GM21619 (cell line): ENCODE measurements at regions not wholly inside any gene's neighbourhood (a gene's known extent, or its start where the extent isn't known, plus 50 kb on each side); places are given as distances from the start of the nearest gene placed in this dataset.
"Not testable (repeated sequence)": the region's sequence is repeated elsewhere in the genome, so short reads cannot be mapped to it uniquely, and the experiment has no call there.

ENCODE experiments used
- ATAC-seq: cut with Tn5 transposase; IDR thresholded peaks from one replicate; pipeline ENCODE4 v1.9.1; 2021; ENCODE audit not compliant: unreplicated experiment

DNA sequence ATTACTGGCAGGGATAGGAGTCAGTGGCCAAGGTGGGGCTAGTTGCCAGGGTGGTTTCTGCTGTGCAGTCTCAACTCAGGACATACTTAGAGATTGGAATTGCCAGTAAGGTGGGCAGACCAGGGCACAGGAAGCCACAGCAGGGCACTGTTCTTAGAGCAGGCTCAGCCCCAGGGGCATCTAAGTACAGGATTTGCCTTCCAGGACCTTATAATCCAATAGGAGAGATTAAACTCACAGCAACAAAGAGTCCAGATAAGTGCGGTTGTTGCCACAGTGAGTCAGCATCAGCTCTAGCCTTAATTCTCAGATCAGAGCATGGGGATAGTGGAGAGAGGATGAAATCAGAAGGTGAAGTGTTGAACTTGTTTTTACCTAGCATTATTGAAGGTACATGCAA, 265.8 kb upstream of the TRPC7 start:
- ATAC-seq: no peak

DNA sequence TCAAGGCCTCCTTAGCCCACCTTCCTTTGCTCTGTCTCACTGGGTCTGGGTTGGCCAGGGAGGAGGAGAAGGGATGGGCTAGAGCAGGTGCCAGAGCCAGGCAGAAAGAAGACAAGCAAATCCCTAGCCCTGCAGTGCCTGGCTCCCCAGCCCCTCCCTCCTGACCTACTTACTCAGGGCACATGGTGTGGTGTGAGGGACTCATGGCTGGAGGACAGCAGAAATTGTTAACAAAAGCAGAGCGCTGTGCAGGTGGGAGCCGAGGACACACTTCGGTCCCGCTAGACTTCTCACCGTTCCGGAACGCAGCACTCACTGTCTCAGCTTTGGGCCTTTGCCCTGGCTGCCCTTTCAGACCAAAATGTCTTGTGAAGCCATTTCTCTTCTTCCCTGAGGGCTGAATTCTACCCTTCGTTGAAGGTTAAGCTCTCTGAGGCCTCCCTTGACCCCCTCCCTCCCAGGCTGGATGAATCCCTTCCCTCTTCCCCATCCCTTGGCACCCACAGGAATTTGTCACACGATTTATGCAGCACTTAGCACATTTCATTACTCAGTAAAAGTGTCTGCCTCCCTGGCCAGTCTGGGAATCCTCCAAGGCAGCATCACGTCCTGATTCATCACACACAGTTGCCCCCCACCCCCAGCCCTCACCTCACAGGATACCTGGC, 263.9 kb upstream of the TRPC7 start:
- no peak for ATAC-seq

DNA sequence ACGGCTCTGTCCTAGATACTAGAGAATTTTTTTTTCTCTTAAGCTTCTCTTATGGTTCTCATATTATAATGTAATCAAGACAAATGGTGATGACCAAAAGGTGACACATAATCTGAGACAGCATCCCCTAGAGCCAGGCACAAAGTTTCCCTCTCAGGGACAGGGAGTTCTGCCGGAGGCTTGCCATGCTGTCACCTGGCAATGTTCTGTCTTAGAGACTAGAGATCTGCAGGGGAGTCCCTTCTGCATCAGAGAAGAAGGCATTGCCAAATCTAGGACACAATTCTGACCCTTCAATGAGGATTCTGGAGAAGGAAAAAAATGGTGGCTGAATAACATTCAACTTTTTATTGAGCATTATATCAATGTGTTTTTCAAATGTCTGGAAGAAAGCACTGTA, 261.2 kb upstream of the TRPC7 start:
- ATAC-seq: no peak

- ATAC-seq: no peak
Measured at GRCh38 chr5:136622747-136623146, 257.4 kb upstream of the TRPC7 start.

- no peak for ATAC-seq
Measured at GRCh38 chr5:136621743-136622142, 256.4 kb upstream of the TRPC7 start.

- ATAC-seq: no peak
Measured at GRCh38 chr5:136620621-136621020, 255.3 kb upstream of the TRPC7 start.

DNA sequence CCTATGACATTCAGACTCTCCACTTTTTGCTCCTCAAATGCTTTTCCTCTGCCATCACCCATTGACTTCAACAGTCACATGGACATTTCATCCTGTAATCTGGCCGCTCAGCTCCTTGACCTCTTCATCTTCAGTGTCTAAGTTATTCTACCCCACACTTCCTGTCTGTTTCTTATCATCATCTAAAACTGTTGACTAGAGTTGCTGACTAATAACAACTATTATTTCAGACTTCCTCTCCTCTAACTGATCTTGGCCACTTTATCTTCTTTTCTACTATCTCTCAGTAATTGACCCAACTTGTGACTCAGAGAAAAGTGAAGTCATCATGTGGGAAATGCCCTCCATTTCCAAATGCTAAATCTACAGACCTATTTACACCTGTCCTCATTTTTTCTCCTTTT, 254.7 kb upstream of the TRPC7 start:
- no peak for ATAC-seq

GRCh38 chr5:136619556-136619955, 254.2 kb upstream of the TRPC7 start:
- no peak for ATAC-seq

DNA sequence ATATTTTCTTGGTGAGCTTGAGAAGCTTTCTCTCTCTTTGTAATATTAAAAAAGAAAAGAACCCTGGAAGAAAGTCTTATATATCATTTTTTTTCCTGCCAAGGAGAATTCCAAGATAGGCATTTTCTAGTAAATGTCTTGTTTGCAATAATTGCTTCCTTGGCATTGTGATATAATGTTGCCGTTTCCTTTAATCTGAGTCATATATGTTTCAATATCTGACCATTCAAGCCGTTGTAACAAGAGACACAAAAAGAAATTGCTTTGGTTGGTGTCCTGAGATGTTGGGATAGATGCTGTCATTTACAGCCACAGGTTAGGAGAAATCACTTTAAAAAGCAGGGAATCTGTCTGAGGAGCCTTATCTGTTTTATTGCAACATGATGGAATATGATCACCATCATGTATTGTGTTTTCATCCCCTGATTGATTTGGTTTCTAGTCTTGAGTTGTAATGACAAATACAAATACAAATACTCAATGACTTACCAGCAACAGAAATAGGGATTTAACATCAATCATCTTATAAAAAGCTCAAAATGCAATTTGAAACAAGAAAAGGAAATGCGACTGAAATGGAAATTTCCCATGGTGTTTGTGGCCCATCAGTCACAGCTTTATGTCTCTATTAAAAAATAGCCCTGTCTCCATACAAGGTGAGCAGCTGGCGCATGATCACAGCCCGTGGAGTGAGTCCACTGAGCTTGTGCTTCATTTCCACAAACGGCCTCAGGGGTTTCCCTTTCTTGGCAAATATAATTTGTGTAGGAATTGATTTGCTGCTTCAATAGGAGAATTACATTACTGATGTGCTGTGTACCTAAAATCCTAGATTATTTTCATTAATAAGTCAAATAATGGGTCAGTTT, 250.1 kb upstream of the TRPC7 start:
- ATAC-seq: no peak

- ATAC-seq: no peak
Measured at GRCh38 chr5:136613230-136613629, 247.9 kb upstream of the TRPC7 start.

- ATAC-seq: no peak
Measured at GRCh38 chr5:136605638-136606037, 240.3 kb upstream of the TRPC7 start.

- no peak for ATAC-seq
Measured at GRCh38 chr5:136600306-136600705, 235.0 kb upstream of the TRPC7 start.

GRCh38 chr5:136598802-136599404, 233.6 kb upstream of the TRPC7 start:
- ATAC-seq: no peak

- no peak for ATAC-seq
Measured at GRCh38 chr5:136594416-136594815, 229.1 kb upstream of the TRPC7 start.

GRCh38 chr5:136590581-136590980, 225.2 kb upstream of the TRPC7 start:
- ATAC-seq: no peak

DNA sequence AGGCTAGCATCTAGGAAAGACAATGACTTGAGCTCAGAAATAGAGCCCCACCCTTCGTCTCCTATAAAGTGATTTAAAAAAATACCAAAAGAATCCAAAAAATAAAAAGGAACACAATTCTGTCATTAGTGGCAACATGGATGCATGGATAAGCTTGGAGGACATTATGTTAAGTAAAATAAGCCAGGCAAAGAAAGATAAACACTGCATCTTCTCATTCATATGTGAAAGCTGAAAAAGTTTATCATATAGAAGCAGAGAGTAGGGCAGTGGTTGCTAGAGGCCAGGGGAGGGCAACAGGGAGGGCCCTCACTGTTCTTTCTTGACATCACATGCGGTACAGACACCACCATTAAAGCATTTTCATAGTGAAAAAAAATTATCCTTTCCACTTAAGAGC, 220.9 kb upstream of the TRPC7 start:
- ATAC-seq: no peak

DNA sequence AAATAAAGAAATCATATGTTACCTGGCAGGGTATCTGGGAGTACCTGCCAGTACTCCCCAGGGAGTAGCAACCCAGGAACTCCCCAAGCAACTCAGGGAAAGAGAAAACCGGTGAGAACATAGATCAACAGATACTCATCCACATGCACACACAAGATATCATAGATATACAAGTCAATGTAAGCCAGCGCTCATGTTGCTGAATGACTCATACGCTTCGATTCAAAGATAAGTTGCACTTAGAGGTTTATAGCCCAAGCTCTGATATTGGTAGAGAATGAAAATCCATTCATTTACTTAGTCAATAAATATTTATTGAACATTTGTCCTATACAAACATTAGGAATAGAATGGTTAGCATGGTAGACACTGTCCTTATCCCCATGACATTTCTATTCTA, 219.1 kb upstream of the TRPC7 start:
- no peak for ATAC-seq

GRCh38 chr5:136579238-136579637, 213.9 kb upstream of the TRPC7 start:
- no peak for ATAC-seq

DNA sequence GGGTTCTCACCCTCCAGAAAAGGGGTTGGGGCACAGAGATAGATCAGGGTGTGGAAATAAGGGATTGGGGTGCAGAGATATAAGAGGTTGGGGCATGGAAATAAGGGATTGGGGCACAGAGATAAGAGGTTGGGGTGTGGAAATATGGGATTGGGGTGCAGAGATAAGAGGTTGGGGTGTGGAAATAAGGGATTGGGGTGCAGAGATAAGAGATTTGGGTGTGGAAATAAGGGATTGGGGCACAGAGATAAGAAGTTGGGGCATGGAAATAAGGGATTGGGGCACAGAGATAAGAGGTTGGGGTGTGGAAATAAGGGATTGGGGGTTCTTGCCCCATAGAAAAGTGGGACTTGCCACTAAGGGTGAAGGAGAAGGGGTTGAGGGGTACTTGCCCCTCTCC, 204.5 kb upstream of the TRPC7 start:
- not testable (repeated sequence) for ATAC-seq

DNA sequence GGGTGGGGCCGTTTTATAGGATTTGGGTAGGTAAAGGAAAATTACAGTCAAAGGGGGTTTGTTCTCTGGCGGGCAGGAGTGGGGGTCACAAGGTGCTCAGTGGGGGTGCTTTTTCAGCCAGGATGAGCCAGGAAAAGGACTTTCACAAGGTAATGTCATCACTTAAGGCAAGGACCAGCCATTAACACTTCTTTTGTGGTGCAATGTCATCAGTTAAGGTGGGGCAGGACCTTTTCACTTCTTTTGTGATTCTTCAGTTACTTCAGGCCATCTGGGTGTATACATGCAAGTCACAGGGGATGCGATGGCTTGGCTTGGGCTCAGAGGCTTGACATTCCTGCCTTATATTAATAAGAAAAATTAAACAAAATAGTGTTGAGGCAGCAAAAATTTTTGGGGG, 200.1 kb upstream of the TRPC7 start:
- ATAC-seq: not testable (repeated sequence)

- not testable (repeated sequence) for ATAC-seq
Measured at GRCh38 chr5:136565050-136565449, 199.7 kb upstream of the TRPC7 start.

GRCh38 chr5:136564431-136564830, 199.1 kb upstream of the TRPC7 start:
- ATAC-seq: not testable (repeated sequence)
